ENCODE measurements at regions not wholly inside any gene's neighbourhood (a gene's known extent, or its start where the extent isn't known, plus 50 kb on each side); places are given as distances from the start of the nearest gene placed in this dataset.

DNA sequence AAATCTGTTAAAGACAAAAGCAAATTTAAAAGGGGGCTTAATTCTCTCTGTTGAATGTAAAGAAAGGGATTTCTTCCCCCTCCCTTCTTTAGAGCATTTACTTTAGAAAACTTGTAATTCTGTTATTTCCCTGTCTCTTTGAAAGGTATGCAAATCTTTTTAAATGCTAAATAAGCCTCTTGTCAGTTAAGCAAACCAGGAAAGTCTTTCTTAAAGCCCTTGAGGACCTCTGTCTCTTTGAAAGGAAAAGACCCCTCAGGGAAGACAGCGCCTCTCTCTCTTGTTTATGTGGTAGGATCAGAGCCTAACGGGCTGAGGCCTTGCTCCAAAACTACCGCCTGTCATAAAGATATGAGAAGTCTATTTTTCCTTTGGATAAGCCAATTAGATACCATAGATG is 139.9 kb upstream of the CDH7 start:
- TF ChIP-seq, protein P1, sequence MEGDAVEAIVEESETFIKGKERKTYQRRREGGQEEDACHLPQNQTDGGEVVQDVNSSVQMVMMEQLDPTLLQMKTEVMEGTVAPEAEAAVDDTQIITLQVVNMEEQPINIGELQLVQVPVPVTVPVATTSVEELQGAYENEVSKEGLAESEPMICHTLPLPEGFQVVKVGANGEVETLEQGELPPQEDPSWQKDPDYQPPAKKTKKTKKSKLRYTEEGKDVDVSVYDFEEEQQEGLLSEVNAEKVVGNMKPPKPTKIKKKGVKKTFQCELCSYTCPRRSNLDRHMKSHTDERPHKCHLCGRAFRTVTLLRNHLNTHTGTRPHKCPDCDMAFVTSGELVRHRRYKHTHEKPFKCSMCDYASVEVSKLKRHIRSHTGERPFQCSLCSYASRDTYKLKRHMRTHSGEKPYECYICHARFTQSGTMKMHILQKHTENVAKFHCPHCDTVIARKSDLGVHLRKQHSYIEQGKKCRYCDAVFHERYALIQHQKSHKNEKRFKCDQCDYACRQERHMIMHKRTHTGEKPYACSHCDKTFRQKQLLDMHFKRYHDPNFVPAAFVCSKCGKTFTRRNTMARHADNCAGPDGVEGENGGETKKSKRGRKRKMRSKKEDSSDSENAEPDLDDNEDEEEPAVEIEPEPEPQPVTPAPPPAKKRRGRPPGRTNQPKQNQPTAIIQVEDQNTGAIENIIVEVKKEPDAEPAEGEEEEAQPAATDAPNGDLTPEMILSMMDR (IDR thresholded peaks at IDR 0.05), result no peak
- TF ChIP-seq POLR2AphosphoS5 (IDR thresholded peaks at IDR 0.05; ENCODE audit: insufficient read depth in 1 of 2, low read depth in 1 of 2) (no peak), POLR2A (IDR thresholded peaks at IDR 0.05) (no peak)
